HPDE6-E6E7 (cell line): ENCODE measurements at regions not wholly inside any gene's neighbourhood (a gene's known extent, or its start where the extent isn't known, plus 50 kb on each side); places are given as distances from the start of the nearest gene placed in this dataset.

Experiments
- DNase-seq: peaks from one replicate; pipeline ENCODE4 v3.0.0; 2011; ENCODE audit warnings: missing footprints; ENCODE audit errors: extremely low spot score

- DNase-seq, result no peak
Observed at GRCh38 chr18:55166260-55166598, 207.0 kb upstream of the CCDC68 start.

GRCh38 chr18:55163550-55163949 is 204.3 kb upstream of the CCDC68 start:
- no peak for DNase-seq

DNA sequence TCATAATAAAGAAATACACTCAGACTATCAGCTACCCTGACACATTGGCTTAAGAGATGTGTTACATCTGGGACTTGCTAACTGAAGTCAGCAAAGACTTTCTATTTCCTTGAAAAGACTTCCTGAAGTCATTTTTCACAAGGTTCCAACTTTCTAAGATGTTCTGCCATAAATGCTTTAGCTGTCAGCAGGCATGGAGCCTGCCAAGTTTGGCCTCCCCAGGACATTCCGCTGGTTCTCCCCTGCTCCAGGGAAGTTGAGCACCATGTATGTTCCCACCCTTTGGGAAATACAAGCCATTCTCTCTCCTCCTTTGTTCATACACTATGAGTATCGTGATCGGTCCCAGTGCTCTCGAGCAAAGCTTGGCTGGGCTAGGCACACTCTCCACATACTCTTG is 202.7 kb upstream of the CCDC68 start:
- DNase-seq, result no peak

DNA sequence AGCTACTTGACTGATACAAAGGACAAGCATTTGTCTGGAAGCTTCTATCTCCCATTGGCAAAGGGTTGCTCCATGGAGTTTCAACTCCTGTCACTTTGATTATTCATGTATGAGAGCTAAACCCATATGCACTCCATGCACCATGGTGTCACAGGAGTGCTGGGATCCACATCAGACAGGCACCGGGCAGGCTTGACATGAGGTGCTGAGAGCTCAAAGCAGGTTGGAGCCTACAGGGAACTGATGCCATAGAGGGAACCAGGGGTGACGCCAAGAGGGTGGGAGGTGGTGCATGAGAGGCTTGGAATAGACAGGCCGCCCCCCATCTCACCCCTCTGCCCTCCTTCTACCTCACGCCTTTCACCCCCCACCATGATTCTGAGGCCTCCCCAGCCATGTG is 199.8 kb upstream of the CCDC68 start:
- no peak for DNase-seq

DNA sequence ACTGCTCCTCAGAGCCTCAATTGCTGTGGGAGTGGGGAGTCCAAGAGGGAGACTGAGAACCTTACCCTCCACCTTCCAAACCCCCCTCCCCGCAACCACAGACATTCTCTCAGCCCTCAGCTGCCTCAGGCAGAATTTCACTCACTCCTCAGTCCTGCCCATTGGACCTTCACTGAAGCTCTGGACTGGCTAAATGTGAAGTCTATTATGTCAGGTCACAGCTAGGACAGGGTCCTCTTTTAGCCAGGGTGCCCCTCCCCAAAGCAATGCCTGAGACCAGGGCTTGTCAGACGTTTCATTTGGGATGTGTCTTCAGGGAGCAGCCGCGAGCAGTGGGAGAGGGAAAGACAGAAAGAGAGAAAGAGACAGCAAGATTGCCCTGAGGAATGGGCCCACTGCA is 199.3 kb upstream of the CCDC68 start:
- no peak for DNase-seq

GRCh38 chr18:55153346-55153745 is 194.1 kb upstream of the CCDC68 start:
- DNase-seq, result no peak

GRCh38 chr18:55152801-55153200 is 193.5 kb upstream of the CCDC68 start:
- DNase-seq, result peak; percentile 27

GRCh38 chr18:55149994-55150393 is 190.7 kb upstream of the CCDC68 start:
- no peak for DNase-seq

DNA sequence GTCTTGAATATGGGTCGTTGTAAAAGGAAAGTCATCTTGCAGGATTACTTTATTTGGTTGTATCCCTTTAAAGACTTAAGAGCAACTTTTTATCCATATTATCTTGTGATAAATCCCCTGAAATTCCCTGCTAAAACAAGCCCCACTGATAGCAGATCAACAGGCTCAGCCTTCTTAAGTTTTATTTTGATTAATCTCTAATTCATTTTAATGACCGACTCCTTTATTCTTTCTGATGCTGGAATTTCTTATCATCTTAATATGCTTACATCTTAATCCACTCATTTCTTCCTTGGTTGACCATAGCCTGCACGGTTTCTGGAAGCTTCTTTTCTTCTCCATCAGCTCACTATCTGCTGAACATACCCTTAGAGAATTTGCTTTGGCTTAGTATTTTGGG is 188.5 kb upstream of the CCDC68 start:
- DNase-seq, result no peak

- no peak for DNase-seq
Observed at GRCh38 chr18:55144193-55144930, 185.1 kb upstream of the CCDC68 start.

- no peak for DNase-seq
Observed at GRCh38 chr18:55142410-55142809, 183.1 kb upstream of the CCDC68 start.

DNA sequence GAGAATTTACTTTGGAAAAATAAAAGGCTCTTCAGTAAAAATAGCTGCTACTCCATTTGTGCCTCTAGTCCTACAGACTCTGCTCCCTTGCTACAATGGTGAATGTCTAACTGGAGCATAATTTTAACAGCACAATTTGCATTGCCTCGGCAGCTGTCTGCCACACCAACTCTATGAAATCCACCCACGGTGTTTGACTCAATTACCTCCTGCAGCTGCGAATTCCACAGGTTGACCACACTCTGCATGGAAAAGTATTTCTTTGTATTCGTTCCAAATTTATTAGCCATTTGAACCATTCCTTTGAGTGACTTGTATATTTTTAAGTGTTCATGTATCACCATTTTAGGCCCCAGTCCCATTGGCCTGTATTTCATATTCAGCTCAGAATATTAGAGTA is 182.1 kb upstream of the CCDC68 start:
- no peak for DNase-seq

- DNase-seq, result no peak
Observed at GRCh38 chr18:55139836-55140235, 180.6 kb upstream of the CCDC68 start.

DNA sequence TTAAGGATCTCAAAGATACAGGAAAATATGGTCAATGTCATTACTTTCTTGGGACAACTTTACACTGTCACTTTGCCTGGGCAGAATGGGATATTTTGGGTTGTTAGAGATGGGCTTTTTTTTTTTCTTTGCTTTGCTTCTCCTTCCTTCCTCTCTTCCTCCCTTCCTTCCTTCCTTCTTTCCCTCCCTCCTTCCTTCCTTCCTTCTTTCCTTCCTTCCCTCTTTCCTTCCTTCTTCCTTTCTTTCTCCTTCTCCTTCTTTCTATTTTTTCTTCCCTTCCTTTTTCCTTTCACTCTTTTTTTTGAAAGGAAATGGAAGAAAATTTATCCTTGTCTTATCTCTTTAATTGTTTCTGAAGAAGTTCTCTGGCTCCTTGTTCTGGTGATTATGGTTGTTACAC is 180.0 kb upstream of the CCDC68 start:
- no peak for DNase-seq

DNA sequence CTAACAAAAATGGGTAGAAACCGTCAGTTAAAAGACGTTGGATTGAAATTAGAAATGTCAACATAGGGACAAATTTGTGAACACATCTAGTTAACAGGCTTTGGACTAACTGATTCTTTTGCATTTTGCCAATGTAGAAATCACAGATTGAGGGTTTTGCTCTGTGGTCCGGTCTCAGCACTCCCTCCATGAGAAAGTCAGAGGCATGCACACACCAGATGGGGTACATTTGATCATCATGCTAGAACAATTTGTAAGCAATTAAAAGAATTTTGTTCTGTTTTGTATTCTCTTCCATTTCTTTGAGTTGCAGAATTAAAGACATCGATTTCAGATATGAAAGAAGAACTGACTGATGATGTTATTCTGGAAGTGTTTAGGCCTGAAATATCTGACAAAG is 179.1 kb upstream of the CCDC68 start:
- DNase-seq, result no peak

- DNase-seq, result no peak
Observed at GRCh38 chr18:55137602-55138001, 178.3 kb upstream of the CCDC68 start.

DNA sequence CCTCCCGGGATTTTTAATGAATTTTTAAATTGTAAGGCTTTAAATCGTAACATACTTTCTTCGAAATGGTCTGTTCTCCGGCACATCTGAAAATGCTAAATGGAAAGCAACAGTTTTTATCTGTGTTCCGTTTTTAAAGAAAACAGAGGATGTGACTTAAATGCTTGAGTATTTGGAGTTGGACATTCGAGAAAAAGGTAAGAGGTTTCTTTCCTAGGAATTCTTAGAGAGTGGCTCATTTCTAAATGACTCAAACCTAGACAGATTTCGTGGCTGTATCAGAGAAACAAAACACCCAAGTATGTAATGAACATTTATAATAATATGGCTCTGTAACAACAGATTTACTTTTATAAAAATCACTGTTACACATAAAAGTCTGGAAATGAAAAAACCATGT is 177.6 kb upstream of the CCDC68 start:
- DNase-seq, result no peak

- no peak for DNase-seq
Observed at GRCh38 chr18:55136258-55136657, 177.0 kb upstream of the CCDC68 start.

DNA sequence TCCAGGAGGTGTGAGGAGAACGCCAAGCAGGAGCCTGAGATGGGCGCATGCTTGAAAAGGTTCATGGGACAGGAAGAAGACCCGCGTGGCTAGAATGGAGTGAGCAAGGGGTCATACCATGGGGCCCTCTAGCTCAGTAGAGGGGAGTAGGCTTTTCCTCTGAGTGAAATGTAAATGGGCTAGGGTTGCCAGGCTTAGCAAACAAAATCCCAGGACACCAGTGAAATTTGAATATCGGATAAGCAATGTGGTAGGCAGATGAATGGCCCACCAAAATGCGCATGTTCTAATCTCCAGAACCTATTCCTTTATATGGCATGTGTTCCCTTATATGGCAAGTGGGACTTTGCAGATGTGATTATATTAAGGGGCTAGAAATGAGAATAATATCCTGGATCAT is 174.1 kb upstream of the CCDC68 start:
- no peak for DNase-seq

DNA sequence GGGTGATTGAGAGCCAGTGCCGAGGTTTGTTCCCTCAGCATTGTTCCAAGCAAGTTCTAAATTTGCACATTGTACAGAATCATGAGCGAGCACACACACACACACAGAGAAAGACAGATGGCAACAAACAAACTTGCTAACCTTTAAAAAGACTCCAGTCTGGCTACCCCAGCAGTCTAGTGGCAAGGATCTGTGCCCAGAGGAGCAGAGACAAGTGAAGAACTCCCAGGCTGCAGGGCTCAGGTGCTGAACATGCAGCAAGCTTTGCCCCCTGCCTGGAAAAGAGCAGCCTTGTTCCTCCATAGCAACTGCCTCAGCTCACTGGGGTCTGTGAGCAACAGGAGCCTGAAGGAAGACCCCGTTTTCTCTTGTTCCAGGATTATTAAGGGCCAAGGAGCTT is 169.2 kb upstream of the CCDC68 start:
- DNase-seq, result no peak

DNA sequence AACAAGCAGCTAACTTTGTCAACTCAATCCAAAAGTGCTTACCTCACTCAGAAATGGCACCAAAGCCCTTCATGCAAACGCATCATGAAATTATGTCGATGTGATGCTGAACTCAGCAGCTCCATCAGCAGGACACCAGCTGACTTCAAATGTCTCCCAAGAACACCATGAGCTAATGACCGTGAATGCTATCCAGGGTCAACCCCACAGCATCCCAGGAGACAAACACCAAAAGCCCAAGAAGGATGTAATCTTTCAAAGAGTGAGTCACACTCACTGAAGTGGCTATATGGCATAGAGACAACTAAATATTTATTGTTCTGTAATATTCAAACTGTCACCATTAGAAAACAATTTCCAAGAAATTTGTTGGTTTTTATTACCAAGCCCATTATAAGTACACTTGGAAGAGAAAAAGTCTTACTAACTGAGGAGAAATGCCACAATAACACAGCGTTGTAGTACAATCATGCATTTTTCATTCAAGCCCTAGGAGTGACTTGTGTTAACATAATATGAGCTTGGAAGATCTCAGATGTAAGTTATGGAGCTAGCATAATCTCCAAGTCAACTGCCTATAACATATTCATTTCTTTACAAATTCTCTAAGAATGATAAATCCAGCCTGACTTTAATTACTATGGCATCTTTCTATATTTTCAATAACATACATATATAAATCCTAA is 165.0 kb upstream of the CCDC68 start:
- no peak for DNase-seq

GRCh38 chr18:55123361-55123760 is 164.1 kb upstream of the CCDC68 start:
- DNase-seq, result no peak

GRCh38 chr18:55121397-55122170 is 162.3 kb upstream of the CCDC68 start:
- DNase-seq, result no peak
